ENCODE measurements at regions not wholly inside any gene's neighbourhood (a gene's known extent, or its start where the extent isn't known, plus 50 kb on each side); places are given as distances from the start of the nearest gene placed in this dataset.

DNA sequence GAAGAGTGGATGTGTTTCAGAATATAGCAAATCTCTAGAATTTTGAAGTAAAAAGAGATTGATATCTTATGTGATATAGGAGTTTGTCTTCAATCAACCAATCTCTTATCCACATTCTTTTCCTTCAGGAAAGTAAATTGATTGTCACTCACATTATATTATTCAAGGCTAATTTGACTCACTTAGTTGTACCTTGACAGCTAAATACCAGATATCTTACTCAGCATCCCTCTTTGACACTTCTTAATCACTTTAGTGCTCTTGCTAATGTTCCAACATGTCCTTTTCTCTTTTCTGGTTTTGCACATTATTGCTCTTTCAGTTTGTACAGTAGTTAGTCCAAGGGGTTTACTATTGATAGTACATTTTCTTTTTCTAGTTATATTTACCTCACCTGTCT lies 286.9 kb upstream of the PTCHD4 start:
- Histone ChIP-seq H3K9ac (ENCODE audit: insufficient read depth, low read depth, low read length) (no peak overlapping the region), H3K36me3 (replicated peaks in 1 of 2; ENCODE audit: control insufficient read depth in 1 of 2, insufficient read depth in 2 of 2, low read length in 2 of 2) (no peaks in the 10 kb centered on the region), H3K4me3 (replicated peaks in 1 of 3; ENCODE audit: insufficient read depth in 1 of 3, low read depth in 2 of 3, low read length in 3 of 3) (no peak overlapping the region), H3K9me3 (ENCODE audit: low read length) (no peaks in the 10 kb centered on the region), H2AFZ (ENCODE audit: low read length) (no peak overlapping the region), H3K27me3 (ENCODE audit: control insufficient read depth in 1 of 2, insufficient read depth in 2 of 2, low read length in 2 of 2) (no peaks in the 10 kb centered on the region), H3K27ac (ENCODE audit: extremely low read length, insufficient read depth, low read length) (no peak overlapping the region), H3K4me1 (ENCODE audit: insufficient read depth, low read length) (no peaks in the 10 kb centered on the region), H3K79me2 (ENCODE audit: insufficient read depth, low read length) (no peaks in the 10 kb centered on the region), H3K4me2 (ENCODE audit: low read depth, low read length) (no peak overlapping the region), H4K20me1 (ENCODE audit: insufficient read depth, low read length) (no peaks in the 10 kb centered on the region)
- in situ Hi-C loops (cut with HindIII; ENCODE audit: extremely low pct_ligation_motif_present, low pct_unique_long_range_greater_than_20kb) = no loop called here
- TF ChIP-seq EZH2 (conservative IDR thresholded peaks at IDR 0.05; ENCODE audit: low read depth, low read length) (no peak), ZBTB42 (CRISPR knock-in tag; IDR thresholded peaks at IDR 0.05) (no peak), CREBL2 (CRISPR knock-in tag; IDR thresholded peaks at IDR 0.05; ENCODE audit: borderline replicate concordance) (no peak), NFYB (CRISPR knock-in tag; IDR thresholded peaks at IDR 0.05) (no peak), KLF15 (CRISPR knock-in tag; IDR thresholded peaks at IDR 0.05; ENCODE audit: borderline replicate concordance) (no peak), ZNF749 (CRISPR knock-in tag; IDR thresholded peaks at IDR 0.05; ENCODE audit: borderline replicate concordance) (no peak), ZNF768 (CRISPR knock-in tag; IDR thresholded peaks at IDR 0.05) (no peak), HNF4G (IDR thresholded peaks at IDR 0.05; ENCODE audit: borderline replicate concordance, low read depth, low read length) (no peak), HNF4G (CRISPR knock-in tag; IDR thresholded peaks at IDR 0.05; ENCODE audit: borderline replicate concordance, low read depth) (no peak), ZNF639 (CRISPR knock-in tag; conservative IDR thresholded peaks at IDR 0.05) (no peak), GRHL1 (CRISPR knock-in tag; conservative IDR thresholded peaks at IDR 0.05) (no peak), ZSCAN21 (CRISPR knock-in tag; IDR thresholded peaks at IDR 0.05; ENCODE audit: borderline replicate concordance) (no peak), REXO4 (CRISPR knock-in tag; IDR thresholded peaks at IDR 0.05; ENCODE audit: borderline replicate concordance) (no peak), CTCF (CRISPR knock-in tag; IDR thresholded peaks at IDR 0.05) (no peak)
- TF ChIP-seq, protein P1, sequence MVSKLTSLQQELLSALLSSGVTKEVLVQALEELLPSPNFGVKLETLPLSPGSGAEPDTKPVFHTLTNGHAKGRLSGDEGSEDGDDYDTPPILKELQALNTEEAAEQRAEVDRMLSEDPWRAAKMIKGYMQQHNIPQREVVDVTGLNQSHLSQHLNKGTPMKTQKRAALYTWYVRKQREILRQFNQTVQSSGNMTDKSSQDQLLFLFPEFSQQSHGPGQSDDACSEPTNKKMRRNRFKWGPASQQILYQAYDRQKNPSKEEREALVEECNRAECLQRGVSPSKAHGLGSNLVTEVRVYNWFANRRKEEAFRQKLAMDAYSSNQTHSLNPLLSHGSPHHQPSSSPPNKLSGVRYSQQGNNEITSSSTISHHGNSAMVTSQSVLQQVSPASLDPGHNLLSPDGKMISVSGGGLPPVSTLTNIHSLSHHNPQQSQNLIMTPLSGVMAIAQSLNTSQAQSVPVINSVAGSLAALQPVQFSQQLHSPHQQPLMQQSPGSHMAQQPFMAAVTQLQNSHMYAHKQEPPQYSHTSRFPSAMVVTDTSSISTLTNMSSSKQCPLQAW (CRISPR knock-in tag; IDR thresholded peaks at IDR 0.05) = no peak
- BruUV-seq (replicated peaks) = no TSS peak
- no peak for ATAC-seq
- DNase-seq (ENCODE audit: low spot score) = no peak
- intact Hi-C loops (cut with micrococcal nuclease; ENCODE audit: unreplicated experiment) = no loop called here
- POLR2A ChIA-PET = no interaction called here
- no peak for FAIRE-seq
- CTCF ChIA-PET (ENCODE audit: low intra/inter-chr PET ratio, low total read pairs) = no interaction called here
